HG03097 (cell line): ENCODE measurements at regions not wholly inside any gene's neighbourhood (a gene's known extent, or its start where the extent isn't known, plus 50 kb on each side); places are given as distances from the start of the nearest gene placed in this dataset.

ENCODE experiments used
- ATAC-seq: cut with Tn5 transposase; IDR thresholded peaks from one replicate; pipeline ENCODE4 v1.9.1; 2021; ENCODE audit not compliant: unreplicated experiment, low FRiP score

DNA sequence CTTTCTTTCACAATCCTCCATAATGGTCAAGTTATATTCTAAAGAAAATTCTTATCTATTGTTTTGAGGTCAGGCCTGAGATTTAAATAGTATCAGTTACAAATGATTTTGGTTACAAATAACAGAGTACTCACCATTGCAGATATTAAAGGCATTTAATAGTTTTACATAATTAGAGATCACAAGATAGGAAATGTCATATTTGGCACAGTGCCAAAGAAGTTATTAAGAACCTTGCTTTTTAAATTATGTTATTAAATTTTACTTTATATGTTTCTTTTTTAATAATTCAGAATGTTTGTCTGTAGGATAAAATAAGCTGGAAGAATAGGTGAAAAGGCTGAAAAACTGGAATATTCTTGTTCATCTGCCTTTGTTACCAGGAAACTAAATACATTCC is 1174.7 kb downstream of the PCDH18 start:
- ATAC-seq: no peak

DNA sequence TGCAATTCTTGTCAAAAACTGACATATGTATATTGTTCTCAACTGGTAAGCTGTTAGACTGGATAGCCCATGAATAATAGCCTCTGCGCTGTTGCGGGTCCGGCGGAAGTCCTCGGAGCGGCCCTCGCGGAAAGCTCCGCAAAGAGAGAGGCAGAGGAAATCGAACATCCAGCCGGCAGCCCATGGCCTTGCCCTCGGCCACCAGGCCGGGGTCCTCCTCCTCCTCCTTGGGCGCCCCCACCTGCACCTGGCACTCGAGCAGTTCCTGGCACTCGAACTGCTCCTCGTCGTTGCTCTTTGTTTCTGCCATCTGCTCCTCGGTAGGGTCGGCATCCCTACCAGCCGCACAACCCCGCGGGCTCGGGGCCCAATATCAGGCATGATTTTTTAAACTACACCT is 1176.3 kb downstream of the PCDH18 start:
- no peak for ATAC-seq

DNA sequence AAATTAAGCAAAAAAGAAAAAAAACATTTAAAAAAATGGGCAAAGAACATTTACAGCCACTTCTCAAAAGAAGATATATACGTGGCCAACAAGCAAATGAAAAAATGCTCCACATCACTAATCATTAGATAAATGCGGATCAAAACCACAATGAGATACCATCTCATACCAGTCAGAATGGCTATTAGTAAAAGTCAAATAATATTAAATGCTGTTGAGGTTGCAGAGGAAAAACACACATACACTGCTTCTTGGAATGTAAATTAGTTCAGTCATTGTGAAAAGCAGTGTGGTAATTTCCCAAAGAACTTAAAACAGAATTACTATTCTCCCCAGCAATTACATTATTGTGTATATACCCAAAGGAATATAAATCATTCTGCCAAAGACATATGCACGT is 1189.0 kb downstream of the PCDH18 start:
- no peak for ATAC-seq

DNA sequence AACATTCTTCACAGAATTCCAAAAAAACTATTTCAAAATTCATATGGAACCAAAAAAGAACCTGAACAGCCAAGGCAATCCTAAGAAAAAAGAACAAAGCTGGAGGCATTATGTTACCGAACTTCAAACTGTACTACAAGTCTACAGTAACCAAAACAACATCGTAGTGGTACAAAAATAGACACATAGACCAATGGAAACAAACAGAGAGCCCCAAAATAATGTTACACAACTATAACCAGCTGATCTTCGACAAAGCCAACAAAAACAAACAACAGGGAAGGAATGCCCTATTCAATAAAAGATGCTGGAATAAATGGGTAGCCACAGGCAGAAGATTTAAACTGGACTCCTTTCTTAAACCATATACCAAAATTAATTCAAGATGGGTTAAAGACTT is 1189.6 kb downstream of the PCDH18 start:
- no peak for ATAC-seq

DNA sequence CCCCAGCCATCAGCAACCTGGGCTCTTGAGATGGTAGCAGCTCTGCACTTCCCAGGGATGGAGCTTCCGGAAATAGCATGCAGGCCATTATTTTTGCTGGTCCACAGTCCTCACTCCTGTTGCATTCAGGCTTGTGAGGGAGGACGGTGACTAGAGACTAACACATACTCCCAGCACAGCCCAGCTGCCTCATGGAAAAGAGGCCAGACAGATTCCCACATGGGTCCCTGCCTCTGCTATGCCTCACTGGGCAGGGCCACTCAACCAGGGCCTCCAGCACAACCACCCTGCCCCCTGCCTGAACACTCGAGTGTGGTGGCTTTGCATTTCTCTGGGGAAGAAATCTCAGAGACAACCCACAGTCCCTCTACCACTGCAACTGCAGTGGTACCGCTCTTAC is 1195.1 kb downstream of the PCDH18 start:
- no peak for ATAC-seq

DNA sequence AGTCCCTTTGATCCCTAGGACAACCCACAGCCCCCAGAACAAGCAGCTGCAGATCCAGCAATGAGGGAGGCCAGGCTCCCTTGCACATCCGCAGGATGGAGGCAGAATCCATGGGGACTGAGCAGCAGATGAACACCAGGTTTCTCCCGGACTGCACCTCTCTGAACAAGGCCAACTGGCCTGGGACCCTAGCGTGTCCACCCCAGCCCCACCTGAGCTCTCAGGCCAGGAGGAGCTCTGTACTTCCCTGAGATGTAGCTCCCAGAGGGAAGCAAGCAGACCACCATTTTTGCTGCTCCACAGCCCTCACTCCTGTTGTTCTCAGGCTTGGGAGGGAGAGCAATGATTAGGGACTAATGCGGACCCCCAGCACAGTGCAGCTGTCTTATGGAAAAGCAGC is 1195.8 kb downstream of the PCDH18 start:
- ATAC-seq: no peak

DNA sequence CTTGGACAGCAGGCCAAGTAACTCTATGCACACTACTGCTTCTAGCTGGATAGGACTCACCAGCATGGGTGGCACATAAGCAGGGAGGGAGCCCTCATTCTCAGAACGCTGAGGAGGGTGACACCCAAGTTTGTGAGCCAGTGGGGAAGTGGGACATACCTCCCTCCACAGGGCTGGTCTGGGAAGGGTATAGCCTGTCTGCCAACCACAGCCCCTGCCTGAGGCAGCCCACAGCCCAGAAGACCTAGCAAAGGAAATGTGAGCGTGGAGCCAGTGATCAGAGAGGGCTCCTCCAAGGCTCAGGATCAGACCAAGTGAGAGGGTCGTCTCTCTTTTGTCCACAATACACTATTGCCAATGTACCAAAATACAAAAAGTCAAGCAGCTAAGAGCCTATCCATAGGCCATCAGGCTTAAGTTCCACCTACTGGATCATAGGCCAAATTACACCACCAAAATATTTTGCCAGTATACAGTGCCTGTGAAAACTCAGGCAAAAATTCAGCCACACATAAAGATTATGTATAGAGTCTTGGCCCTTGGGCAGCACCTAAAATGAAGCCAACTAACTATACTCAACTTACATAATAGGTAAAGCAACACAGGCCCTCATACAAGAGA is 1203.1 kb downstream of the PCDH18 start:
- ATAC-seq: no peak

DNA sequence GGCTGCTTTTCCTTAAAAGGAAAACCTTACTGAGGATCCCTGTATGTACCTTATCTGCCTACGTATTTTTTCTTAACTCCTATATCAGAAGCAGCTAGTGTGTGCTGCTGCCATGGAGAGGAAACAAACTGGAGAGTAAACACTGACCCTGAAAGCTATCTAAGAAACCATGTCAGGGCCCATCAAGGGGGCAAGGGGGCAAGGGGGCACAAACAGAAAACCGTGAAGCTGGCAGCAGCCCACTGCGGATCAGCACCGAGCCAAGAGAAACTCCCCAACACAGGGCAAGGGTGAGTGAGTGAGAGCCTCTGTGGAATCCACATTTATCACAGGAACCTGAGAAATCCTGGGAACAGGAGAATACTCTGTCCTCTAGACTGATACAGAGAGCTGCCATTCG is 1204.2 kb downstream of the PCDH18 start:
- ATAC-seq: no peak

DNA sequence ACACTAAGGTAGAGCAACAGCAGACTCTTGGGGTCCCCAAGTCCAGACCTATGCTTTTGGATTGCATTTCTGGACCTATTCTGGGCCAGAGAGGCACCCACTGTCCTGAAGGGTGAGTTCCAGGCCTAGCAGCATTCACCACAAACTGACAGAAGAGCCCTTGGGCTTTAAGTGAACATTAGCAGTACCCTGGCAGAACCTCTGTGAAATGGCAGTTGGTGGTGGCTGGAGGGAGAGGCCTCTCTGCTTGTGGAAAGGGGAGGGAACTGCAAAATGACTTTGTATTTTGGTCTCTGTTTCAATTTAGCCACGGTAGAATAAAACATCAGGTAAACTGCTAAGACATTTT is 1211.9 kb downstream of the PCDH18 start:
- no peak for ATAC-seq

DNA sequence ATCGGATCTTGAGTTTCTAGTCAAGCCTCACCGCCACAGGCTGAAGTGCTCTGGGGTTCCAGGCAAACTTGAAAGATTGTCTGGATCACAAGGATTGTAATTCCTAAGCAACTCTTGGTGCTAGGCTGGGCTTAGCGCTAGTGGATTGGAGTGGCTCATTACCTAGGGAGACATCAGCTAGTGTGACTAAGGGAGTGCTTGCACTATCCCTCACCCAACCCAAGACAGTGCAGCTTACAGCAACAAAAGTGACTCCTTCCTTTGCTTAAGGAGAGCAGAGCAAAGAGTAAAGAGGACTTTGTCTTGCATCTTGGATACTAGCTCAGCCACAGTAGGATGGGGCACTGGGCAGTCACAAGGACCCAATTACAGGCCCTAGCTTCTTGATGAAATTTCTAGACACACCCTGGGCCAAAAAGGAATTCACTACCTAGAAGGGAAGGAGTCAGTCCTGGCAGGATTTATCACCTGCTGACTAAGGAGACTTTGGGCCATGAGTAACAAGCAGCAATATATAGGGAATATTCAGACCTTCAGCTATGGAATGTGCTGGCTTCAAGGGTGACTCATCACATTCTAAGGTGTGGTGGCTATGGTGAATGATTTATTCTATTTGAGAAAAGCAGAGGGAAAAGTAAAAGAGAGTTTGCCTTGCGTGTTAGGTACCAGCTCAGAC is 1212.4 kb downstream of the PCDH18 start:
- ATAC-seq: no peak

DNA sequence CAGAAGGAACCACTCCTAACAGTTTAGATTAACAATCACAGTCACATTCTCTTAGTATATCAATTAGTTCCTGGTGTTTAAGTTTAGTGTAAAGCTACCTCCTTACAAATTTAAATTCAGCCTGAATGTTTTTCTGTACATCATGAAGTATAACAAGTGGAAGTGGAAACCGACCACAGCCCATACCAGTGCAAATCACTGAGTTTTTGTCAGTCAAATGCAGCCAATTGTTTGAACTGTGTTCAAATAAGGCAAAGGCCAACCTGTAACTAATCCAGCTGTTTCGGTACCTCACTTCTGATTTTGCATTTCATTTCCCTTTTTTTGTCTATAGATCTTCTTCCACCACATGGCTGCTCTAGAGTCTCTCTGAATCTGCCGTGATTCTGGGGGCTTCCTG is 1215.3 kb downstream of the PCDH18 start:
- no peak for ATAC-seq

DNA sequence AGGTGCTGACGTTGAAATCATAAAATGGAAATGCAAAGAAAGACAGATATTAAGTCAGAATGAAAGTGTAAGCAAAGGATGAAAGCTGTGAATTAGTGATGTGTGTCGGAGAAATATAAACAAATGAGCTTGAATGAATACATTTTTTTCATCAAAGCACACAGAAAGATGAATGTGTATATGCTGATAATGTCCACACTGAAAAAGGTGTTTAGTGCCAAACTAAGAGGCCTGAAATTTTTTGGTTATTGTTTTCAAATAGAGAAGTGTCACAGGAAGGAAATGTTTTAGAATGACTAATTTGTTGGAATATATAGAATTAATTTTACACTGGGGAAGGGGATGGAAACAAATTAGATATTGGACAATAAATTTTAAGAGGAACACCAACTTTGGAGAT is 1217.6 kb downstream of the PCDH18 start:
- no peak for ATAC-seq

DNA sequence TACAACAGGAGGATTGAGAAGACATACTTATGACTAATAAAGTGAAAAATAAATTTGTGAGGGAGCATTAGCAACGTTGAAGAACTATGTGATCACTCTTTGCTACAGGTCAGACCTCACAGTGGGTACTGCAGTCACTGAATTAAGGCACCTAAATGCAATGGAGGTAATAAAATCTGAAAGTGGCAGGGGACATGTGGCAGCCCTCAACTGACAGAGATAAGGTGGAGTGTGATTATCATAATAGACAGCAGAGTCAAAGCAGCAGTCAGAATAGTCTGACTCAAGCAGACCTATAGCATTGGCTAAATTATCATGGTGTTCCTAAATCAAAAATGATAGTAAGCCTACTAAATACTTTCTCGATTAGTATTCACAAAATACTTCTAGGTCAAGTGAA is 1220.5 kb downstream of the PCDH18 start:
- no peak for ATAC-seq

DNA sequence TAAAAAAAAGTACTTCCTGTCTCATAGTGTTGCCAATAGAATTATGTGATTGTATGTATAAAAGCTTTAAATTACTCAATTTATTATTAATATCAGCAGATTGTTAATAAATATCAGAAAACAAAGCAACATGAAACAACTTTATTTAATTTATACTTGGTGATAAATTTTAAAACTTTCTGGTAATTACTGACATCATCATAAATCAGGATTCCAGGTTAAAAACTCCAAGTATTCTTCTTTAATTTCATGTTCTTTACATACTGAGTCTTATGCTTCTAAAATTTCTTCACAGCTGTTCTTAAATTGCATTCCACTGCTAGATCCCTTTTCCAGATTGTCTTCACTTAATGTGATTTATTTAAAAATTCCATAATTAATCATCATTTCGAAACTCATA is 1224.5 kb downstream of the PCDH18 start:
- no peak for ATAC-seq

DNA sequence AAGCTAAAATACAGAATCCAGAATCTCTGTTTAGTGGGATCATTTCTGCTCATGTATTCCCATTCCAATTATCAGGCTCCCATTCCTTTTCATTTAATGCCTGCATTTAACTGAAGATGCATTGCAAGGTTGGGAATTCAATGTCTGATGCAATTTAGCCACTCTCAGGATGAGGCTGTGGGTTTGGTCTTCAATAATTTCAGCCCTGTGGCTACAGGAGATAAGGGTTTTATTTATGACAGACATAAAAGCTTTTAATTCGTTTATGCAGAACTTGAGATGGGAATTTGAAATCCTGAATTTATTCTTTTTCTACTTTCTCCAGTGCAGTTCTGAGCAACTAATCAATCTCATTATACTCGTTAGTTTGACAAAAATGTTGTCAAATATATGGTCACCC is 1225.9 kb downstream of the PCDH18 start:
- ATAC-seq: no peak

DNA sequence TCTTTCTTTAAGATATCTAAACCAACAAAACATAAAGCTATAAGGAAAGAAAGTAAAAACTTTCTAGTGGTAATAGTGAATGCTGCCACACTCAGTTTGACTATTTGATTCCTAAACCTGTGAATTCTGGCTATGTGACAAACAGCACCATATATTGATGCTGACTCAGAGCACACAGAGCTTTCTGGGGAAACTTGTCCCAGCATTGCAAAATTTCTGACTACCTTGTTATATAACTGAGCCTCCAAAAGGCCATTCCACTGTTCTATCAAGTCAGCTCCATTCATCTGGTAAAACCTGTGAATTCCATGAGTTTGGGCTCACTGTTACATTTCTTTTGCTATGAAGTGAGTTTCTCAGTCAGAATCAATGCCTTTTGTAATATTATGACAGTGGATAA is 1229.7 kb downstream of the PCDH18 start:
- no peak for ATAC-seq

DNA sequence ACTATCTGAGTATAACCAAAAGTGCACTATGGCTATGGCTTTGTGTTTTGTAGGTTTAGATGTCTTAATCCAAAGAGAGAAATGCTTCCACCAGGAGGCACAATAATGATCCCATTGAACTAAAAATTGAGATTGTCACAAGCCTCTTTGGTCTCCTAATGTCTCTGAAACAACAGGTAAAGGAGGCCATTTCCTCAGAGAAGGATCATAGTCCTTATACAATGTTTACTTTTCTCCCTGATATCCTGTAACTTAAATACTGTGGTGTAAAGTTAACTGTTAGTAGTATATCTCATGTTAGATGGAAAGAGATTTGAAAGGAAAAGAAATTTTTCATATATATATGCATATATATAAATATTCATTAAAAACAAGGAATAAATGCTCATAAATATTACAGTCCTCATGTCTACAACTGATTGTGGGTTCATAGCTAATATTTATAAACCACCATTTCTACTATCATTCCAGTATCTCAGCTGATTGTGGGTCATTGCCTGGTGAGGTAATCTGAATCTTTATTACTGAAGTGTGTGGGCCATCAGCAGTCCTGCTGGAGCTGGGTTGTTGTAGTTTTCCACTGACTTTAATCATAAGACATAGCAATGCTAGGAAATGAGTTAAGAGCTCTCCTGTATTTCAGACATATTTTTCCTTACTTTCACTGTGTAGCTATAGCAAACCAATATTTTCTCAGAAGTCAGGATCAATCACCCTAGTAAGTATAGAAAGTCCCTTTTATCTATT is 1230.4 kb downstream of the PCDH18 start:
- ATAC-seq: no peak

DNA sequence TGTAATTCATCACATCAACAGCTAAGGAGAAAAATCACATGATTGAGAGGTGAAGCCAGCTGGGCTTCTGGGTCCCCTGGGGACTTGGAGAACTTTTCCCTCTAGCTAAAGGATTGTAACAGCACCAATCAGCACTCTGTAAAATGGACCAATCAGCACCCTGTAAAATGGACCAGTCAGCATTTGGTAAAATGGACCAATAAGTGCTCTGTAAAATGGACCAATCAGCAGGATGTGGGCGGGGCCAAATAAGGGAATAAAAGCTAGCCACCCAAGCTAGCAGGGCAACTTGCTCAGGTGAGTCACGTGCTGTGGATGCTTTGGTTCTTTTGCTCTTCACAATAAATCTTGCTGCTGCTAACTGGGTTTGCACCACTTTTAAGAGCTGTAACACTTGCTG is 1248.3 kb downstream of the PCDH18 start:
- no peak for ATAC-seq

DNA sequence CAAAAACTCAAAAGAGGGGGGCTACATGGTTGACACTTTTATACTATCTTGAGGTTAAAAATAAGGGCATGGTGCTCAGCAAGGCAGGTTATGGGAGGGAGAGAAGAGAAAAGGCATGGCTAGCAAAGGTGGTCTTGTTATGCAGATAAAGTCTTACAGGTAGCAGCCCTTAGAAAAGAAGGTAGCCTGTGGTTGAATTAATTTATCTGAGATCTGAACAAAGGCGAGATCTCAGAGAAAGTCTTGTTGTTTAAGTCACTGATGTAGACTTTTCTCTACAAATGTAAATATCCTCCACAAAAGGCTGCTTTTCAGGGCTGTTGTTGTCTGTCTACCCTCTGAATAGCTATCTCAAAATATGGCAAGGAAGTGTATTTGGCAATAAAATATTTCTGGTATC is 1250.4 kb downstream of the PCDH18 start:
- ATAC-seq: no peak

DNA sequence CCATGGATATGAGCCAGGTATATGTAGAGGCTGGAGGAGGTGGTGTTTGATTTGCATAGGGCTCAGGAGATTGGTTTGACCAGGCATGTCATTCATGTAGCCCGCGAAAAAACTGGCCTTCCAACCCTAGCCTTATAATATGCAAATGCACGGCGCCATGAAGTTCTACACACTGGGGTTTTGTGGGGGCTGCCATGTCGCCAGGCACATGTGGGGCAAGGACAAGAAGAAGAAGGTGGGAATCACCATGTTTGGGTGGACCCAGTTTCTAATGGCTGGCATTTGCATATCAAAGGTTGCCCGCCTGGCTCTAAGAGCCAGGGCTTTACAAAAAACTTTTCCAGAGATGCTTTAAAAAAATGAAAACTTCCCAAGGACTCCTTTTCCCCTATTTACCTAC is 1251.0 kb downstream of the PCDH18 start:
- no peak for ATAC-seq

DNA sequence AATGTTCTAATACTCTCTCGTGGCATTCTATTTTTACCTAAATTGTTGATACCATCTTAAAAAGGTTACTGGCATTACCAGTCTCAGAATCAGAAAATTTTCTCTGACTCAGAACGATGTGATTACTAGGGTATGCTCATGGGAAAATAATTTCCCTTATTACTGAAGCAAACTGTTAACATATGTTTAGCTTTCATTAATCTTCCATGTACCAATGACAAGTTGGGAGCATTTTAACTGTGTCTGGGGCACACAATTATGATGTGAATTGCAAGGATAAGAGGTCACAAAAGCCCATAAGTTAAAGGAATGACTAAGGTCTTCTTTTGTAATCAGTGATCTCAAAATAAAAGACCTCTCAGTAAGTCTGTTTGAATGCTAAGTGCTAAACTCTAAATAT is 1254.6 kb downstream of the PCDH18 start:
- no peak for ATAC-seq

DNA sequence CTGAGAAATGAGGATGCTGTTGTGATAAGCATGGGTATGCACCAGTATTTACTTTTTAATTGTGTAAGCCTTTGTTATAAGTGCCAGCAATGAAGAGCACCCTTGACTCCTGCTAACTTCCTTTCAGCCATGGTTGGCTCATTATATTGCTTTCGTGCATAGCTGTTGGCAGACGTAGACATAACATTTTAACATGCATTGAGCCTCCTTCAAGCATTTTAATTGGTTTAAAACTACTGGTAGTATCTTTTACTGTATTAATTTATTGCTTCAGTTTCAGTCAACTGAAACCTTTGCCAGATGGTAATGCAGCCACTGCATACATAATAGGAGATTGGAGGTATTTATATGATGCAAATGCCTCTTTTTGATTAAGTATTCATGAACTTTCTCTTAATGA is 1285.4 kb downstream of the PCDH18 start:
- no peak for ATAC-seq
